Naive thymus-derived CD4-positive, alpha-beta T cell (primary cell): ENCODE measurements at regions not wholly inside any gene's neighbourhood (a gene's known extent, or its start where the extent isn't known, plus 50 kb on each side); places are given as distances from the start of the nearest gene placed in this dataset.

Experiments
- ATAC-seq: fragments of 150-1000 bp; cut with Tn5 transposase; 2 replicates; pipeline ENCODE4 v1.10.0; 2021; ENCODE audit warnings: mild to moderate bottlenecking, moderate library complexity
- CTCF ChIA-PET: fragments of 350-600 bp; sonication (Branson Sonifier 250); formaldehyde crosslinking; loops from one replicate; lab custom pipeline; 2021; ENCODE audit warnings: antibody characterized with exemption; lab: Charles Lee
- POLR2A ChIA-PET: fragments of 350-600 bp; sonication (Branson Sonifier 250); formaldehyde crosslinking; loops from one replicate; lab custom pipeline; 2021; ENCODE audit warnings: antibody characterized with exemption, inconsistent platforms; lab: Charles Lee
- DNase-seq, 9 donors: peaks; one replicate each; pipeline versions ENCODE4 v3.0.0 to v3.0.0-alpha.2; 2020 to 2022; ENCODE audit warnings: mixed read lengths in 1 of 9
- H3K27ac ChIP-seq: one replicate; pipeline ENCODE4 v1.7.0; 2013; ENCODE audit warnings: mild to moderate bottlenecking, low read depth, low read length, moderate library complexity
- H3K27me3 ChIP-seq, 2 donors: one replicate each; pipeline ENCODE4 v1.7.0; 2013; ENCODE audit warnings: low read length in 2 of 2, mild to moderate bottlenecking in 2 of 2, moderate library complexity in 2 of 2; ENCODE audit not compliant: control insufficient read depth in 2 of 2, insufficient read depth in 2 of 2
- H3K36me3 ChIP-seq, 3 experiments: 1 replicate in 2 of 3; 2 replicates in 1 of 3; pipeline ENCODE4 v1.7.0; 2013; ENCODE audit warnings: low read length in 3 of 3, mild to moderate bottlenecking in 3 of 3, moderate library complexity in 1 of 3; ENCODE audit not compliant: insufficient read depth in 3 of 3, control insufficient read depth in 2 of 3
- H3K4me1 ChIP-seq, 2 donors: one replicate each; pipeline ENCODE4 v1.7.0; 2013; ENCODE audit warnings: low read length in 2 of 2, mild to moderate bottlenecking in 2 of 2, moderate library complexity in 1 of 2; ENCODE audit not compliant: control insufficient read depth in 2 of 2, insufficient read depth in 2 of 2
- H3K4me3 ChIP-seq: 2 replicates; pipeline ENCODE4 v1.7.0; 2013; ENCODE audit warnings: mild to moderate bottlenecking, low read length
- H3K9me3 ChIP-seq, 3 experiments: 1 replicate in 2 of 3; 2 replicates in 1 of 3; pipeline ENCODE4 v1.7.0; 2013; ENCODE audit warnings: low read length in 3 of 3; ENCODE audit not compliant: control insufficient read depth in 2 of 3
- H3K27ac Mint-ChIP-seq, 9 donors: one replicate each; pipeline ENCODE4 v1.8.0; 2020 to 2022; ENCODE audit warnings: mixed read lengths in 9 of 9, mild to moderate bottlenecking in 8 of 9, moderate library complexity in 5 of 9, inconsistent platforms in 2 of 9
- H3K27me3 Mint-ChIP-seq, 5 donors: one replicate each; pipeline ENCODE4 v1.8.0; 2021 to 2022; ENCODE audit warnings: mixed read lengths in 5 of 5, mild to moderate bottlenecking in 1 of 5
- H3K36me3 Mint-ChIP-seq, 5 donors: one replicate each; pipeline ENCODE4 v1.8.0; 2020 to 2022; ENCODE audit warnings: mixed read lengths in 5 of 5, mild to moderate bottlenecking in 3 of 5, inconsistent platforms in 1 of 5
- H3K4me1 Mint-ChIP-seq, 7 donors: one replicate each; pipeline ENCODE4 v1.8.0; 2020 to 2022; ENCODE audit warnings: mixed read lengths in 7 of 7, mild to moderate bottlenecking in 3 of 7, inconsistent platforms in 1 of 7
- H3K4me3 Mint-ChIP-seq, 10 donors: one replicate each; pipeline ENCODE4 v1.8.0; 2020 to 2022; ENCODE audit warnings: mild to moderate bottlenecking in 10 of 10, mixed read lengths in 10 of 10, moderate library complexity in 6 of 10, inconsistent platforms in 2 of 10
- H3K9me3 Mint-ChIP-seq, 11 donors: one replicate each; pipeline ENCODE4 v1.8.0; 2020 to 2022; ENCODE audit warnings: mixed read lengths in 11 of 11, mild to moderate bottlenecking in 4 of 11, inconsistent platforms in 1 of 11, moderate library complexity in 1 of 11
- intact Hi-C, 2 donors: fragments of 100-400 bp; cut with micrococcal nuclease; formaldehyde crosslinking; loops; one replicate each; pipeline ENCODE4 v1.15.1; 2023

- DNase-seq (no peak), ATAC-seq (no peak)
- Histone ChIP-seq H3K36me3 (no peaks in the 10 kb centered on the region), H3K27ac (no peak overlapping the region), H3K27me3 (no peaks in the 10 kb centered on the region), H3K4me3 (no peak overlapping the region), H3K4me1 (no peaks in the 10 kb centered on the region), H3K9me3 (no peaks in the 10 kb centered on the region)
- H3K27me3 Mint-ChIP-seq = peaks cover 0 to 8% (median 0%) of the 10 kb centered on the region in 5 donors
- no peaks in the 10 kb centered on the region for H3K36me3 Mint-ChIP-seq
- intact Hi-C loops = no loop called here
- ChIA-PET POLR2A (no interaction called here), CTCF (no interaction called here)
- no peak overlapping the region for H3K4me3 Mint-ChIP-seq
- H3K4me1 Mint-ChIP-seq = no peaks in the 10 kb centered on the region
- peaks cover 0 to 11% (median 3%) of the 10 kb centered on the region in 11 donors for H3K9me3 Mint-ChIP-seq
- no peak overlapping the region for H3K27ac Mint-ChIP-seq
These were observed 290.0 kb upstream of the JAG1 start for GRCh38 chr20:10963717-10964266.

- H3K27ac ChIP-seq = no peak overlapping the region
- no peak overlapping the region for H3K4me3 ChIP-seq
- no peak overlapping the region for H3K4me3 Mint-ChIP-seq
- ATAC-seq (no peak), DNase-seq (no peak)
- H3K4me1 ChIP-seq = no peaks in the 10 kb centered on the region
- intact Hi-C loops = no loop called here
- H3K9me3 Mint-ChIP-seq = peaks cover 0 to 17% (median 3%) of the 10 kb centered on the region in 11 donors
- no peaks in the 10 kb centered on the region for H3K36me3 ChIP-seq
- no peaks in the 10 kb centered on the region for H3K36me3 Mint-ChIP-seq
- ChIA-PET POLR2A (no interaction called here), CTCF (no interaction called here)
- H3K27ac Mint-ChIP-seq = no peak overlapping the region
- no peaks in the 10 kb centered on the region for H3K27me3 ChIP-seq
- no peaks in the 10 kb centered on the region for H3K4me1 Mint-ChIP-seq
- H3K9me3 ChIP-seq = no peaks in the 10 kb centered on the region
- H3K27me3 Mint-ChIP-seq = peaks cover 0 to 4% (median 0%) of the 10 kb centered on the region in 5 donors
These were observed 292.2 kb upstream of the JAG1 start for GRCh38 chr20:10965936-10966470.

- POLR2A ChIA-PET = no interaction called here
- Mint-ChIP-seq H3K4me3 (no peak overlapping the region), H3K4me1 (no peaks in the 10 kb centered on the region), H3K9me3 (peaks cover 0 to 14% (median 4%) of the 10 kb centered on the region in 11 donors), H3K27ac (no peak overlapping the region), H3K27me3 (peaks cover 0 to 10% (median 0%) of the 10 kb centered on the region in 5 donors), H3K36me3 (no peaks in the 10 kb centered on the region)
- no peak overlapping the region for H3K4me3 ChIP-seq
- H3K27ac ChIP-seq = no peak overlapping the region
- H3K4me1 ChIP-seq = no peaks in the 10 kb centered on the region
- DNase-seq (no peak), ATAC-seq (no peak)
- no peaks in the 10 kb centered on the region for H3K36me3 ChIP-seq
- no peaks in the 10 kb centered on the region for H3K27me3 ChIP-seq
- intact Hi-C loops = no loop called here
- CTCF ChIA-PET = no interaction called here
- no peaks in the 10 kb centered on the region for H3K9me3 ChIP-seq
These were observed 296.3 kb upstream of the JAG1 start for GRCh38 chr20:10970109-10970508.

GRCh38 chr20:10971096-10971495 lies 297.3 kb upstream of the JAG1 start:
- H3K4me1 ChIP-seq = no peaks in the 10 kb centered on the region
- no peaks in the 10 kb centered on the region for H3K9me3 ChIP-seq
- no peak overlapping the region for H3K27ac Mint-ChIP-seq
- ATAC-seq (no peak), DNase-seq (no peak)
- peaks cover 0 to 14% (median 5%) of the 10 kb centered on the region in 11 donors for H3K9me3 Mint-ChIP-seq
- POLR2A ChIA-PET = no interaction called here
- no peaks in the 10 kb centered on the region for H3K36me3 ChIP-seq
- no peaks in the 10 kb centered on the region for H3K4me1 Mint-ChIP-seq
- no peaks in the 10 kb centered on the region for H3K27me3 ChIP-seq
- intact Hi-C loops = no loop called here
- peaks cover 0 to 10% (median 0%) of the 10 kb centered on the region in 5 donors for H3K27me3 Mint-ChIP-seq
- no peak overlapping the region for H3K27ac ChIP-seq
- H3K36me3 Mint-ChIP-seq = no peaks in the 10 kb centered on the region
- CTCF ChIA-PET = no interaction called here
- no peak overlapping the region for H3K4me3 Mint-ChIP-seq
- no peak overlapping the region for H3K4me3 ChIP-seq

- H3K36me3 Mint-ChIP-seq = no peaks in the 10 kb centered on the region
- POLR2A ChIA-PET = no interaction called here
- H3K27ac ChIP-seq = no peak overlapping the region
- H3K4me1 ChIP-seq = no peaks in the 10 kb centered on the region
- peaks cover 0 to 10% (median 0%) of the 10 kb centered on the region in 5 donors for H3K27me3 Mint-ChIP-seq
- H3K27ac Mint-ChIP-seq = no peak overlapping the region
- H3K4me1 Mint-ChIP-seq = no peaks in the 10 kb centered on the region
- H3K4me3 Mint-ChIP-seq = no peak overlapping the region
- DNase-seq (no peak), ATAC-seq (no peak)
- no peaks in the 10 kb centered on the region for H3K9me3 ChIP-seq
- peaks cover 0 to 16% (median 6%) of the 10 kb centered on the region in 11 donors for H3K9me3 Mint-ChIP-seq
- CTCF ChIA-PET = no interaction called here
- H3K4me3 ChIP-seq = no peak overlapping the region
- H3K27me3 ChIP-seq = no peaks in the 10 kb centered on the region
- no peaks in the 10 kb centered on the region for H3K36me3 ChIP-seq
- intact Hi-C loops = no loop called here
These were observed 298.5 kb upstream of the JAG1 start for GRCh38 chr20:10972219-10972860.

GRCh38 chr20:10976051-10976450 lies 302.3 kb upstream of the JAG1 start:
- no peaks in the 10 kb centered on the region for H3K27me3 ChIP-seq
- H3K4me3 ChIP-seq = no peak overlapping the region
- no peak overlapping the region for H3K27ac ChIP-seq
- no peaks in the 10 kb centered on the region for H3K36me3 ChIP-seq
- ChIA-PET POLR2A (no interaction called here), CTCF (no interaction called here)
- H3K36me3 Mint-ChIP-seq = no peaks in the 10 kb centered on the region
- H3K9me3 ChIP-seq = no peaks in the 10 kb centered on the region
- intact Hi-C loops = no loop called here
- H3K4me1 ChIP-seq = no peaks in the 10 kb centered on the region
- no peak overlapping the region for H3K27ac Mint-ChIP-seq
- H3K9me3 Mint-ChIP-seq = peaks cover 0 to 16% (median 4%) of the 10 kb centered on the region in 11 donors
- H3K27me3 Mint-ChIP-seq = peaks cover 0 to 10% (median 0%) of the 10 kb centered on the region in 5 donors
- H3K4me3 Mint-ChIP-seq = no peak overlapping the region
- DNase-seq (no peak), ATAC-seq (no peak)
- H3K4me1 Mint-ChIP-seq = no peaks in the 10 kb centered on the region
